GM21360 (cell line): ENCODE measurements at regions not wholly inside any gene's neighbourhood (a gene's known extent, or its start where the extent isn't known, plus 50 kb on each side); places are given as distances from the start of the nearest gene placed in this dataset.

Experiments used
- ATAC-seq: cut with Tn5 transposase; IDR thresholded peaks from one replicate; pipeline ENCODE4 v1.9.1; 2021; ENCODE audit warnings: mild to moderate bottlenecking, moderate library complexity; ENCODE audit not compliant: unreplicated experiment

GRCh38 chr5:76030343-76030742, 52.8 kb upstream of the SV2C start:
- no peak for ATAC-seq

- ATAC-seq = no peak
Observed at GRCh38 chr5:76029739-76030138, 53.4 kb upstream of the SV2C start.

- no peak for ATAC-seq
Observed at GRCh38 chr5:76025790-76026189, 57.4 kb upstream of the SV2C start.

- ATAC-seq = no peak
Observed at GRCh38 chr5:76025069-76025468, 58.1 kb upstream of the SV2C start.

- no peak for ATAC-seq
Observed at GRCh38 chr5:76022611-76023010, 60.6 kb upstream of the SV2C start.

- ATAC-seq = no peak
Observed at GRCh38 chr5:76021936-76022584, 61.1 kb upstream of the SV2C start.

- no peak for ATAC-seq
Observed at GRCh38 chr5:76016258-76016657, 66.9 kb upstream of the SV2C start.

GRCh38 chr5:76014005-76014404, 69.2 kb upstream of the SV2C start:
- ATAC-seq = no peak

- no peak for ATAC-seq
Observed at GRCh38 chr5:76007904-76008303, 75.3 kb upstream of the SV2C start.

GRCh38 chr5:76000582-76000981, 82.6 kb upstream of the SV2C start:
- no peak for ATAC-seq

- no peak for ATAC-seq
Observed at GRCh38 chr5:75993643-75994520, 89.3 kb upstream of the SV2C start.

- no peak for ATAC-seq
Observed at GRCh38 chr5:75993183-75993582, 90.0 kb upstream of the SV2C start.

GRCh38 chr5:75992753-75993152, 90.4 kb upstream of the SV2C start:
- no peak for ATAC-seq

- ATAC-seq = no peak
Observed at GRCh38 chr5:75985077-75985476, 98.1 kb upstream of the SV2C start.

- ATAC-seq = no peak
Observed at GRCh38 chr5:75975496-75975895, 107.7 kb upstream of the SV2C start.

- no peak for ATAC-seq
Observed at GRCh38 chr5:75965292-75965691, 117.9 kb upstream of the SV2C start.

- peak; percentile 64 for ATAC-seq
Observed at GRCh38 chr5:75964008-75964407, 119.2 kb upstream of the SV2C start.

- no peak for ATAC-seq
Observed at GRCh38 chr5:75963554-75963953, 119.6 kb upstream of the SV2C start.

GRCh38 chr5:75961818-75962217, 121.4 kb upstream of the SV2C start:
- no peak for ATAC-seq

- no peak for ATAC-seq
Observed at GRCh38 chr5:75960129-75960528, 123.1 kb upstream of the SV2C start.

GRCh38 chr5:75952963-75953362, 130.2 kb upstream of the SV2C start:
- no peak for ATAC-seq

- ATAC-seq = no peak
Observed at GRCh38 chr5:75952291-75952690, 130.9 kb upstream of the SV2C start.
